Stimulated activated CD4-positive, alpha-beta T cell treated with anti-CD3 and anti-CD28 coated beads, Interleukin-4, amount 100 ng/mL, for 4 hours (primary cell): ENCODE measurements at regions not wholly inside any gene's neighbourhood (a gene's known extent, or its start where the extent isn't known, plus 50 kb on each side); places are given as distances from the start of the nearest gene placed in this dataset.
"Not testable (repeated sequence)": the region's sequence is repeated elsewhere in the genome, so short reads cannot be mapped to it uniquely, and the experiment has no call there.

Experiments
- DNase-seq, 2 experiments: peaks; one replicate each; pipeline ENCODE4 v3.0.0-alpha.2; 2020

- no peak for DNase-seq
Measured at GRCh38 chr6:113362301-113363047, 494.7 kb upstream of the MARCKS start.

- no peak for DNase-seq
Measured at GRCh38 chr6:113363048-113363798, 493.9 kb upstream of the MARCKS start.

GRCh38 chr6:113363866-113364265 is 493.3 kb upstream of the MARCKS start:
- DNase-seq = no peak

- DNase-seq = no peak
Measured at GRCh38 chr6:113364766-113365165, 492.4 kb upstream of the MARCKS start.

GRCh38 chr6:113365191-113365590 is 492.0 kb upstream of the MARCKS start:
- DNase-seq = no peak

GRCh38 chr6:113366505-113366904 is 490.6 kb upstream of the MARCKS start:
- no peak for DNase-seq

DNA sequence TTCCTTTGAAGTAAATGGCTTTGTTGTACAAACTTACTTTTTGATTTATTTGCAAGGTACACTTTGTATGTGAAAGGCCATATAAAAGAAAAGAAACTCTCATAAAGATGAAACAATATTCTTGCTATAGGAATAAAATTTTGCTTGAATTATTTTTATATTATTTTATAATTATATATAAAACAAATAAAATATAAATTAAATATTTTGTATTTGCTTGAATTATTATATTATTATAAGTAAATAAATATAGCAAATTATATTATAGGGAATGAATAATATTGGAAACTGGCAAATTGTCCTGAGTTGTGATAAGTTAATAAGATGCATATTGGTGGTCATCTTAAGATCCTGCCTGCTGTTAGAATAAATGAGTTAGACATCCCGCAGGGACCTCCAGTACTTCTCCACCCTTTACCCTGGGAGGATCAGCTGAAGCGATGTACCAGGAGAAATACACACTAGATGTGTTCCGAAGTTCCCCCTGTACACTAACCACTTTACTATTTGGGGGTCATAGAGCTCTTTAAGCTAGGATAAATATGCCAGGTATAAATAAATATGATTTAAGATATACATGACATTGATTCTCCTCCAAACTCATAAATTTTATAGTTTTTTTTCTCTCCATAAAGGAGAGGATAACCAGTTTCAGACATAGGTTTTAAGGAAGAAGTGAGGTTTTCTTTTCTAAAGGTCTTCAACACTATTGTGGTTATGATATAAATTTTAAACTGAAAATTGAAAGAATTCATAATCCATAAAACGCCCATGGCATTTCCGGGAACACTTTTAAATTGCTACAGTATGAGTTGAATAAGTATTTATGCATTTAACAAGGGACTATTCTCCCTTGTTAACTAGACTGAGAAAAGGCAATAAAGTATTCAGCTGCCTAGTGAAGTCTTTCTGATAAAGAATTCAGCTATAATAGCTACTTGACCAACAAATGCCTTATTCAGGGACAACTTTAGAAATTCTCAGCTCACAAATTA is 486.3 kb upstream of the MARCKS start:
- DNase-seq = no peak

DNA sequence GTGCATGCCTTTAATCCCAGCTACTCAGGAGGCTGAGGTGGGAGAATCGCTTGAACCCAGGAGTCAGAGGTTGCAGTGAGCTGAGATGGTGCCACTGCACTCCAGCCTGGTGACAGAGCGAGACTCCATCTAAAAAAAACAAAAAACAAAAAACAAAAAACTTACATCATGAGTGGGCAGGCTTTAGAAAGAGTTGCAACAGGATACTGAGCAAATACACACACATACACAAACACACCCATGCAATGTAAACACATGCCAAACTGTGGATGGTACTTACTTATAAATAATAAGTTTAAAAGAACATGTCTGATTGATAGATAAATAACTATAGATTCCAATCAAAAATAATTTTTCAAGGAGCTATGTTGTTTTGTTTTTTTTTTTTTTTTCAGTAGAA is 481.7 kb upstream of the MARCKS start:
- not testable (repeated sequence) for DNase-seq

GRCh38 chr6:113375950-113376846 is 480.9 kb upstream of the MARCKS start:
- DNase-seq = no peak

GRCh38 chr6:113376847-113377165 is 480.3 kb upstream of the MARCKS start:
- DNase-seq = no peak

DNA sequence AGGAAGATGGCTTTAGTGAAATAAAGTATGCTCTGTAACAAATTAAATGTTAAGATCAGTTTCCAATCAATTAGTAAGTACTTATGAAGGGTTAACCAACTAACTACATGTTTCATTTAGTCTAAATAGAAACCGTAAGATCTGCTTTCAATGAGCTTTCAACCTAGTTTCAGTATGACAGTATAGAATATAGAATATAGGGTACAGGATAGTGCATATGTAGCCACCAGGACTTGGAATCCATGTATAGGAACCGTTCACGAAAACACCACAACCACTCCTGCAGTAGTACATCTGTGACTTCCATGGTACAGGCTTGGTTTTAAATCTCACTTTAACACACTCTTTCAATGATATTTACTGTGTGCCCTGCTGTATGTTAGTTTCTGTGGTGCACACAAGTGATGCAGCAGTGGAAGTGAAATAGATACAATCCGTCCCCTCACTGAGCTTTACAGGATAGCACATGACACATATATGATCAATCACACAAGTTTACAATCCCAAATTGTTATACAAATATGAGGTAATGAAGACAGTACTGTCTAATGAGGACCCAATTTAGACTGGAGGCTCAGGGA is 479.7 kb upstream of the MARCKS start:
- no peak for DNase-seq

- no peak for DNase-seq
Measured at GRCh38 chr6:113380591-113380990, 476.6 kb upstream of the MARCKS start.

DNA sequence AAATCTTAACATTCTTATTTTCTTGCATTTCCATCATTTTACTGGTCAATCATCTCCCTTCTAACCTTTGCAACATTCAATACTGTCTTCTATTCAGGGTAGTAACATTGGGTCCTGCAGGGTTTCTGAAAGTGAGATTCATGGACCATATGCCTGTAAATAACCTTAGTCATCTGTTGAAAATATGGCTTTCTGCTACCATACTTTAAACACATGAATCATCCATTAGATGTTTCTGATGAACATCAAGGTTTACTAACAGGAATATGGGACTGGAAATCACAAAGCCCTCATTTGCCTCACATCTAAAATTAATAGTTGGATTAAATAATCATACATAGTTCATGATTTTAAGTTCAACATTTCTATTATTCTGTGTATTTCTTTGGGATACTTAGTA is 475.9 kb upstream of the MARCKS start:
- DNase-seq = no peak

GRCh38 chr6:113381959-113382358 is 475.2 kb upstream of the MARCKS start:
- no peak for DNase-seq

- no peak for DNase-seq
Measured at GRCh38 chr6:113383701-113384100, 473.4 kb upstream of the MARCKS start.

GRCh38 chr6:113385020-113385431 is 472.1 kb upstream of the MARCKS start:
- DNase-seq = no peak

- no peak for DNase-seq
Measured at GRCh38 chr6:113388996-113389395, 468.1 kb upstream of the MARCKS start.

GRCh38 chr6:113392551-113393055 is 464.5 kb upstream of the MARCKS start:
- no peak for DNase-seq

DNA sequence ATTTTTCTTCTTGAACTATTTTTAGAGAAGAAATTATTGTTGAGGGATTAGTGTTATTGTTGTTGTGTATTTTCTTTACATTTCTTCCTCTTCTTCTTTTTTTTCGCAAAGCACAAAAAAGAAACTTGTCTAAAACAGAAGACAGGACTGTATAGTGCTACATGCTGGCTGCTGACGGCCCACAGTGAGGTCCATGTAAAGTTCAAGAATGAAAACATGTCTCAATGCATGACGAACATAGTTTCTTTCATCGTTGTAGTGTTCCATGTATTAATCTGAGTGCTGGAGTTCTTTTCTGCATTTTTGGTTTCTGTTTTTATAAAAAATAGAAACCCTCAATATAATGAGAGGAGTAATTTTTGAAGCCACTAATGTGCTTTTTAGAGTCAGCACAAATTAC is 462.9 kb upstream of the MARCKS start:
- no peak for DNase-seq

GRCh38 chr6:113394729-113395128 is 462.4 kb upstream of the MARCKS start:
- no peak for DNase-seq

GRCh38 chr6:113396730-113397129 is 460.4 kb upstream of the MARCKS start:
- no peak for DNase-seq

DNA sequence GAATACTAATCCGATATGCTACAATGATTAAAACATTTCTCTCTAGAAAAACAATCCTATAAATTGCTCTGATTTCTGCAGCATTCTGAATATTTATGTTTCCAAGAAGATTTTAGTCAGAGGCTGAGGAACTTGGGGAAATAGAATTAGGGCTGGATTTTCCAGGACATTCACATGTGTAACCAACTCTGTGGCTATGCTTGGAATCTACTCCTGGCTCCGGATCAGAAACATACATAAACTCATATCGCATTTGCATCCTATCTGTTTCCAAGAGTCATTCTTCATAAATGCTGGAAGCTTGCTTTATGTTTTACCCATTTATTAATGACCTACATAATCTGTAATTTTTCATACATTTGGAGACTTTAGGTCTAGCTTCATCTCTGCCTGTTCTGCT is 459.9 kb upstream of the MARCKS start:
- no peak for DNase-seq
